ENCODE measurements at regions not wholly inside any gene's neighbourhood (a gene's known extent, or its start where the extent isn't known, plus 50 kb on each side); places are given as distances from the start of the nearest gene placed in this dataset.
"Not testable (repeated sequence)": the region's sequence is repeated elsewhere in the genome, so short reads cannot be mapped to it uniquely, and the experiment has no call there.

DNA sequence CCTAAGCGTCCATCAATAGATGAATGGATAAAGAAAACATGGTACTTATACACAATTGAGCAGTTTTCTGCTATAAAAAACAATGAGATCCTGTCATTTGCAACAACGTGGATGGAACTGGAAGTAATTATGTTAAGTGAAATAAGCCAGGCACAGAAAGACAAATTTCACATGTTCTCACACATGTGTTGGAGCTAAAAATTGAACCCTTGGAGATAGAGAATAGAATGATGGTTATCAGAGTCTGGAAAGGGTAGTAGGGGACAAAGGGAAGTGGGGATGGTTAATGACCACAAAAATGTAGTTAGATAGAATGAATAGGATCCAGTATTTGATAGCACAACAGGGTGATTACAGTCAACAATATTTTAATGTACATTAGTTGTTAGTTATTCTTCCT is 1033.5 kb downstream of the HACE1 start:
- Histone ChIP-seq H3K9me3 (no peaks in the 10 kb centered on the region), H3K4me1 (no peaks in the 10 kb centered on the region), H3K36me3 (no peaks in the 10 kb centered on the region), H3K27me3 (no peaks in the 10 kb centered on the region), H3K27ac (no peak overlapping the region), H3K4me3 (no peak overlapping the region)
- DNase-seq: no peak
- TF ChIP-seq, protein P1, sequence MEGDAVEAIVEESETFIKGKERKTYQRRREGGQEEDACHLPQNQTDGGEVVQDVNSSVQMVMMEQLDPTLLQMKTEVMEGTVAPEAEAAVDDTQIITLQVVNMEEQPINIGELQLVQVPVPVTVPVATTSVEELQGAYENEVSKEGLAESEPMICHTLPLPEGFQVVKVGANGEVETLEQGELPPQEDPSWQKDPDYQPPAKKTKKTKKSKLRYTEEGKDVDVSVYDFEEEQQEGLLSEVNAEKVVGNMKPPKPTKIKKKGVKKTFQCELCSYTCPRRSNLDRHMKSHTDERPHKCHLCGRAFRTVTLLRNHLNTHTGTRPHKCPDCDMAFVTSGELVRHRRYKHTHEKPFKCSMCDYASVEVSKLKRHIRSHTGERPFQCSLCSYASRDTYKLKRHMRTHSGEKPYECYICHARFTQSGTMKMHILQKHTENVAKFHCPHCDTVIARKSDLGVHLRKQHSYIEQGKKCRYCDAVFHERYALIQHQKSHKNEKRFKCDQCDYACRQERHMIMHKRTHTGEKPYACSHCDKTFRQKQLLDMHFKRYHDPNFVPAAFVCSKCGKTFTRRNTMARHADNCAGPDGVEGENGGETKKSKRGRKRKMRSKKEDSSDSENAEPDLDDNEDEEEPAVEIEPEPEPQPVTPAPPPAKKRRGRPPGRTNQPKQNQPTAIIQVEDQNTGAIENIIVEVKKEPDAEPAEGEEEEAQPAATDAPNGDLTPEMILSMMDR (IDR thresholded peaks at IDR 0.05): no peak
- intact Hi-C loops (cut with DNase I): no loop called here
- ATAC-seq: no peak

DNA sequence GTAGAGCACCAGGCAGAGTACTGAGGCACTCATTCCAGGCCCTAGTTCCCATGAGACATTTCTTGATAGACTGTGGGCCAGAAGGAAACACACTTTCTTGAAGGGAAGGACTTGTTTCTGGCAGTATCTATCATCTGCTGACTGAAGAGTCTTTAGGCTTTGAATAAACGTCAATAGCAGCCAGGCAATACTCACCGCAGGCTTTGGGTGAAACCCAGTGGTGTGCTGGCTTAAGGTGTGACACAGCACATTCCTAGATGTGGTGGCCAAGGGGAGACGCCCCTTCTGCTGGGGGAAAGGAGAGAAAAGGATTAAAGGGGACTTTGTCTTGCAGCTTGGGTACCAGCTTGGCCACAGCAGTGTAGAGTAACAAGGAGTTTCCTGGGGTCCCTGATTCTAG is 1039.6 kb downstream of the HACE1 start:
- H3K9me3 ChIP-seq: peaks cover 0 to 5% of the 10 kb centered on the region in 2 donors

DNA sequence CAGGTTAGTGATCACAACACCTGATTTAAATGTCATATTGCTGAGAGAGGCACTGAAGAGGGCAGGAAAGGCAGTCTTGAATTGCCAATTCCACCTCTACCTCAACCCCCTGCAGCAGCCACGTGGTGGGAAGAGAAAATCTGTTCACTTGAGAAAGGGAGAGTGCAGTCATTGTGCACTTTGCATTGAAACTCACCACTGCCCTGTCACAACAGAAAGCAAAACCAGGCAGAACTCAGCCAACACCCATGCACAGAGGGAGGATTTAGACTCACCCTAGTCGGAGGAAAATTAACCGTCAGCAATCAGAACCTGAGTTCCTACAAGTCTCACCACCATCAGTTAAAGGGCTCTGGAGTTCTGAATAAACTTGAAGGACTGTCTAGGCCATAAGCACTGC is 1040.2 kb downstream of the HACE1 start:
- DNase-seq (no peak), ATAC-seq (no peak)
- intact Hi-C loops (cut with DNase I): no loop called here
- no peaks in the 10 kb centered on the region for H3K4me1 ChIP-seq
- H3K27me3 ChIP-seq: no peaks in the 10 kb centered on the region
- no peak overlapping the region for H3K27ac ChIP-seq
- TF ChIP-seq, protein P1 (IDR thresholded peaks at IDR 0.05): no peak
- peaks cover 0 to 5% of the 10 kb centered on the region in 2 donors for H3K9me3 ChIP-seq
- H3K4me3 ChIP-seq: no peak overlapping the region
- H3K36me3 ChIP-seq: no peaks in the 10 kb centered on the region

More for the DNA sequence above, 1039.6 kb downstream of the HACE1 start:
- Histone ChIP-seq H3K27me3 (no peaks in the 10 kb centered on the region), H3K4me1 (no peaks in the 10 kb centered on the region), H3K4me3 (no peak overlapping the region), H3K27ac (no peak overlapping the region), H3K36me3 (no peaks in the 10 kb centered on the region)
- TF ChIP-seq, protein P1 (IDR thresholded peaks at IDR 0.05): no peak
- intact Hi-C loops (cut with DNase I): no loop called here
- DNase-seq (no peak), ATAC-seq (no peak)

DNA sequence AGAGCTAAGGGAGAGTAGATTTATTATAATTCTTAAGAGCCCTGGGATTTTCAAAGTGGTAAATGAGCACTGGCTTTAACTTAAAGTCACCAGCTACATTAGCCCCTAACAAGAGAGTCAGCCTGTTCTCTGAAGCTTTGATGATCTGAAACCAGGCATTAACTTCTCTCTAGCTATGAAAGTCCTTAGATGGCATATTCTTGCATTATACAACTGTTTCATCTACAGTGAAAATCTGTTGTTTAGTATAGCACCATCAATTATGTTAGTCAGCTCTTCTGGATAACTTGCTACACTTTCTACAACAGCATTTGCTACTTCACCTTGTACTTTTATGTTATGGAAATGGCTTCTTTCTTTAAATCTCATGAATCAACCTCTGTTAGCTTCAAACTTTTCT is 1046.7 kb downstream of the HACE1 start:
- Histone ChIP-seq H3K36me3 (no peaks in the 10 kb centered on the region), H3K27me3 (no peaks in the 10 kb centered on the region), H3K9me3 (no peaks in the 10 kb centered on the region), H3K4me3 (no peak overlapping the region), H3K27ac (no peak overlapping the region), H3K4me1 (no peaks in the 10 kb centered on the region)
- TF ChIP-seq, protein P1 (IDR thresholded peaks at IDR 0.05): no peak
- no peak for DNase-seq
- no peak for ATAC-seq
- intact Hi-C loops (cut with DNase I): no loop called here

DNA sequence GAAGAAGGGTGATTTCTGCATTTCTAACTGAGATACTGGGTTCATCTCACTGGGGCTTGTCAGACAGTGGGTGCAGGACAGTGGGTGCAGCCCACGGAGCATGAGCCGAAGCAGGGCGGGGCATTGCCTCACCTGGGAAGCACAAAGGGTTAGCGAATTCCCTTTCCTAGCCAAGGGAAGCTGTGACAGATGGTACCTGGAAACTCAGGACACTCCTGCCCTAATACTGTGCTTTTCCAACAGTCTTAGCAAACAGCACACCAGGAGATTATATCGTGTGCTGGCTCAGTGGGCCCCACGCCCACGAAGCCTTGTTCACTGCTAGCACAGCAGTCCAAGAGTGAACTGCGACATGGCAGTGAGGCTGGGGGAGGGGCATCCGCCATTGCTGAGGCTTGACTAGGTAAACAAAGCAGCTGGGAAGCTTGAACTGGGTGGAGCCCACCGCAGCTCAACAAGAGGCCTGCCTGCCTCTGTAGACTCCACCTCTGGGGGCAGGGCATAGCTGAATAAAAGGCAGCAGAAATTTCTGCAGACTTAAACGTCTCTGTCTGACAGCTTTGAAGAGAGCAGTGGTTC is 1057.7 kb downstream of the HACE1 start:
- H3K27ac ChIP-seq; ATAC-seq; intact Hi-C loops (cut with DNase I); H3K27me3 ChIP-seq; H3K4me3 ChIP-seq; H3K9me3 ChIP-seq; H3K4me1 ChIP-seq; H3K36me3 ChIP-seq: not testable (repeated sequence)
- DNase-seq: peak in 1 of 4 donors; percentile 34

Data from left lung (tissue), 4 donors.